Muscle layer of colon (tissue), 2 donors: ENCODE measurements at regions not wholly inside any gene's neighbourhood (a gene's known extent, or its start where the extent isn't known, plus 50 kb on each side); places are given as distances from the start of the nearest gene placed in this dataset.

Experiments used
- H3K27ac ChIP-seq: one replicate; pipeline ENCODE4 v1.7.0; 2013; ENCODE audit warnings: low read depth, mild to moderate bottlenecking, low read length, moderate library complexity
- H3K27me3 ChIP-seq, 2 donors: one replicate each; pipeline ENCODE4 v1.7.0; 2013; ENCODE audit warnings: low read length in 2 of 2, mild to moderate bottlenecking in 2 of 2; ENCODE audit not compliant: insufficient read depth in 2 of 2, control insufficient read depth in 1 of 2
- H3K36me3 ChIP-seq: one replicate; pipeline ENCODE4 v1.7.0; 2013; ENCODE audit warnings: mild to moderate bottlenecking, low read length; ENCODE audit not compliant: insufficient read depth
- H3K4me1 ChIP-seq: one replicate; pipeline ENCODE4 v1.7.0; 2013; ENCODE audit warnings: mild to moderate bottlenecking, low read length; ENCODE audit not compliant: insufficient read depth
- H3K4me3 ChIP-seq, 2 donors: one replicate each; pipeline ENCODE4 v1.7.0; 2013; ENCODE audit warnings: low read length in 2 of 2, low read depth in 1 of 2, mild to moderate bottlenecking in 1 of 2, moderate library complexity in 1 of 2
- H3K9ac ChIP-seq: one replicate; pipeline ENCODE4 v1.7.0; 2013; ENCODE audit warnings: low read length
- H3K9me3 ChIP-seq: one replicate; pipeline ENCODE4 v1.7.0; 2013; ENCODE audit warnings: mild to moderate bottlenecking, low read length
- donor health status: abdominal sarcoma.
- donor health status: Adenocarcinoma of cecum.

- no peak overlapping the region for H3K27ac ChIP-seq
- H3K9ac ChIP-seq: no peak overlapping the region
- H3K9me3 ChIP-seq: no peaks in the 10 kb centered on the region
- H3K36me3 ChIP-seq: no peaks in the 10 kb centered on the region
- no peak overlapping the region for H3K4me3 ChIP-seq
- no peaks in the 10 kb centered on the region for H3K27me3 ChIP-seq
- H3K4me1 ChIP-seq: no peaks in the 10 kb centered on the region
Measured at GRCh38 chr5:27963050-27963783, 924.8 kb upstream of the CDH9 start.

DNA sequence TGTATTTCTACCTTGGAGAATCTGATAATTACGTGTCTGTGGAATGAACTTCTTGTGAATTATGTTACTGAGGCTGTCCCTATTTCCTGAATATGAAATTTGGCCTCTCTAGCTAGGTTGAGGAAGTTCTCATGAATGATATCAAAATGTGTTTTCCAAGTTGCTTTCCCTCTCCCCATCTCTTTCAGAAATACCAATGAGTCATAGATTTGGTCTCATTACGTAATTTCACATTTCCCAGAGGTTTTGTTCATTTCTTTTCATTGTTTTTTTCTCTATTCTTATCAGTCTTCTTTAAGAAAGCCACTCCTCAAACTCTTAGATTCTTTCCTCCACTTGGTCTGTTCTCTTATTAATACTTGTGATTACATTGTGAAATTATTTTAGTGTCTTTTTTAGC, 923.8 kb upstream of the CDH9 start:
- Histone ChIP-seq H3K9ac (no peak overlapping the region), H3K4me1 (no peaks in the 10 kb centered on the region), H3K27me3 (no peaks in the 10 kb centered on the region), H3K4me3 (no peak overlapping the region), H3K36me3 (no peaks in the 10 kb centered on the region), H3K9me3 (no peaks in the 10 kb centered on the region), H3K27ac (no peak overlapping the region)

- no peaks in the 10 kb centered on the region for H3K9me3 ChIP-seq
- H3K9ac ChIP-seq: no peak overlapping the region
- no peak overlapping the region for H3K4me3 ChIP-seq
- H3K27ac ChIP-seq: no peak overlapping the region
- no peaks in the 10 kb centered on the region for H3K36me3 ChIP-seq
- H3K4me1 ChIP-seq: no peaks in the 10 kb centered on the region
- no peaks in the 10 kb centered on the region for H3K27me3 ChIP-seq
Measured at GRCh38 chr5:27947088-27947487, 908.7 kb upstream of the CDH9 start.

DNA sequence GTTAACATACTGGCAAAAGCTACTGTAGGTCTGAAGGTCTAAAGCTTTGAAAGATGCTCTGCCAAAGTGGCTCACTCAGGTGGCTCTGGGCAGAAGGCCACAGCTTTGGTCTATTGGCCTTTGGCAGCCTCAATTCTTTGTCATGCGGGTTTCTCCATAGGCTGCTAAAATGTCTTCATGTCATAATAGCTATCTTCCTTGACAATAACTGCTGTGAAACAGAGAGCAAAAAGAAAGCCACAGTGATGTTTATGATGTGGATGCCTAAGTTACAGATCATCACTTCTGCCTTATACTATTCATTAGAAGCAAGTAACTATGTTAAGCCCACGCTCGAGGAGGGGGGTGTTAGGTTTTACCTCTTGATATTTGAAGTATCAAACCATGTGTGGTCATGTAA, 906.1 kb upstream of the CDH9 start:
- H3K4me1 ChIP-seq: no peaks in the 10 kb centered on the region
- H3K9me3 ChIP-seq: no peaks in the 10 kb centered on the region
- no peaks in the 10 kb centered on the region for H3K36me3 ChIP-seq
- H3K27ac ChIP-seq: no peak overlapping the region
- H3K27me3 ChIP-seq: no peaks in the 10 kb centered on the region
- no peak overlapping the region for H3K9ac ChIP-seq
- no peak overlapping the region for H3K4me3 ChIP-seq

DNA sequence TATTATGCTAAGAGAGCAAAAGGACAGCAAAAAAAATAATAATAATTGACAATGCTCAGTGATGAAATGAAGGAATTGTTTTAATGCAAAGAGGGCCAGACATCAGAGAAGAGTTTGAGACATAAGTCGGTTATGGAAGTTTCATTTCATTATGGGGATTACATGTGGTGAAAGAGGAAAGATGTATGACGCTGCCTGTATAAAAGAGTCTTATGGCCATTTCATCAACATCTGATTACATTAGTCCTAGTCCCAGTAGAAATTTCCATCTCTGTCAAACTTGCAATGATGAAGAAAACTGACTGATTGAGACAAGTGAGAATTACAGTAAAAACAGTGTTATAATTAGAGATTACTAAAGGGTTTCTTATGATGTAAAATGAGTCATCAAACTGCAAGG, 900.6 kb upstream of the CDH9 start:
- Histone ChIP-seq H3K27ac (no peak overlapping the region), H3K4me3 (no peak overlapping the region), H3K9ac (no peak overlapping the region), H3K36me3 (no peaks in the 10 kb centered on the region), H3K9me3 (no peaks in the 10 kb centered on the region), H3K27me3 (no peaks in the 10 kb centered on the region), H3K4me1 (no peaks in the 10 kb centered on the region)

DNA sequence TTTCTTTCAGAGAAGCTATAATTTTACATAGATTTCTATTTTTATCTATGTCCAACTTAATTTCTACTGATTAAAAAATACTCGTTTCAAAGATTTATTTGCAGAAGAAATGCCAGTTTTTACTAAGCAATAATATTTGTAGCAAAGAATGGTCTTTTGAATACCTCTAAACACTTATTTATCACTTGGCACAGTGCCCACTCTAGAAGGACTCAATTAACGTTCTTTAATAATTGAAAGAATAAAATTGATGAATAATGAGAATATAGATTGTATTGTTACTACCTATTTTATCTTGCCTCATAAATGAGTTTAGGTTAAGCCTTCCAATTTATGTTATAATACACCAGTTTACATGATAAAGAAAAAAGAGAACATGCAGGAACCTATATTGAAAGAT, 889.7 kb upstream of the CDH9 start:
- H3K36me3 ChIP-seq: no peaks in the 10 kb centered on the region
- H3K27me3 ChIP-seq: no peaks in the 10 kb centered on the region
- H3K9me3 ChIP-seq: no peaks in the 10 kb centered on the region
- no peak overlapping the region for H3K27ac ChIP-seq
- no peaks in the 10 kb centered on the region for H3K4me1 ChIP-seq
- no peak overlapping the region for H3K4me3 ChIP-seq
- no peak overlapping the region for H3K9ac ChIP-seq

- no peak overlapping the region for H3K4me3 ChIP-seq
- no peaks in the 10 kb centered on the region for H3K27me3 ChIP-seq
- no peak overlapping the region for H3K27ac ChIP-seq
- no peaks in the 10 kb centered on the region for H3K4me1 ChIP-seq
- no peak overlapping the region for H3K9ac ChIP-seq
- no peaks in the 10 kb centered on the region for H3K36me3 ChIP-seq
- no peaks in the 10 kb centered on the region for H3K9me3 ChIP-seq
Measured at GRCh38 chr5:27911216-27911615, 872.8 kb upstream of the CDH9 start.

DNA sequence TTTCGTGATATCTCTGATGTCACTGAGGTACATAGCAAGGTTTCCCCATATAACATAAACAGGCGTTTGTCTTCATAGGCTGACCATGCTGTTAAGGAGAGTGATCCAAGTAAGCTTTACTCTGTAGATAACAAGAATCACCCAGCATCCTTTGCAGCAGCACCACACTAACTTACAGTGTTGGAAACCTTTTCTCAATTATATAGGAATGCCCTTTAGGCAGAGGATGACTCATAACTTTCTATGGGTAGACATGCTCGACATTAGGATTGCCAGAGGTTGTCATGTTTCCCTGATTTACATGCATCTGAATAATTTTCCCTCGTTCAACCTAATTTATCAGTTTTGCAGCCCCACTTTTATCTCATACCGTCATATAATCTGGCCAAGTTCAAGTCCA, 870.0 kb upstream of the CDH9 start:
- Histone ChIP-seq H3K9me3 (no peaks in the 10 kb centered on the region), H3K27me3 (no peaks in the 10 kb centered on the region), H3K27ac (no peak overlapping the region), H3K4me3 (no peak overlapping the region), H3K9ac (no peak overlapping the region), H3K36me3 (no peaks in the 10 kb centered on the region), H3K4me1 (no peaks in the 10 kb centered on the region)

- Histone ChIP-seq H3K4me3 (no peak overlapping the region), H3K4me1 (no peaks in the 10 kb centered on the region), H3K9ac (no peak overlapping the region), H3K9me3 (no peaks in the 10 kb centered on the region), H3K36me3 (no peaks in the 10 kb centered on the region), H3K27ac (no peak overlapping the region), H3K27me3 (no peaks in the 10 kb centered on the region)
Measured at GRCh38 chr5:27906931-27907601, 868.7 kb upstream of the CDH9 start.

- Histone ChIP-seq H3K27ac (no peak overlapping the region), H3K4me1 (no peaks in the 10 kb centered on the region), H3K9me3 (no peaks in the 10 kb centered on the region), H3K4me3 (no peak overlapping the region), H3K9ac (no peak overlapping the region), H3K27me3 (no peaks in the 10 kb centered on the region), H3K36me3 (no peaks in the 10 kb centered on the region)
Measured at GRCh38 chr5:27906481-27906880, 868.1 kb upstream of the CDH9 start.

DNA sequence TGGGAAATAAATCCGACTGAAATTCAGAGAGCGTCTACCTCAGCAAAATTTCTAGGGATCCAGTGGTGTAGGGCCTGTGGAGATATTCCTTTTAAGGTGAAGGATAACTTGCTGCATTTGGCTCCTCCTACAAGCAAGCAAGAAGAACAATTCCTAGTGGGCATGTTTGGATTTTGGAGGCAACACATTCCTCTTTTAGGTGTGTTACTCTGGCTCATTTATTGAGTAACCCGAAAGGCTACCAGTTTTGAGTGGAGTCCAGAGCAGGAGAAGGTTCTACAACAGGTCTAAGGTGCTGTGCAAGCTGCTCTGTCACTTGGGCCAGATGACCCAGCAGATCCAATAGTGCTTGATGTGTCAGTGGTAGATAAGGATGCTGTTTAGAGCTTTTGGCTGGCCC, 862.4 kb upstream of the CDH9 start:
- H3K4me3 ChIP-seq: no peak overlapping the region
- no peaks in the 10 kb centered on the region for H3K4me1 ChIP-seq
- no peak overlapping the region for H3K9ac ChIP-seq
- no peaks in the 10 kb centered on the region for H3K36me3 ChIP-seq
- no peaks in the 10 kb centered on the region for H3K27me3 ChIP-seq
- H3K27ac ChIP-seq: no peak overlapping the region
- no peaks in the 10 kb centered on the region for H3K9me3 ChIP-seq

GRCh38 chr5:27876071-27876470, 837.7 kb upstream of the CDH9 start:
- Histone ChIP-seq H3K27me3 (no peaks in the 10 kb centered on the region), H3K9ac (no peak overlapping the region), H3K27ac (no peak overlapping the region), H3K9me3 (no peaks in the 10 kb centered on the region), H3K4me3 (no peak overlapping the region), H3K4me1 (no peaks in the 10 kb centered on the region), H3K36me3 (no peaks in the 10 kb centered on the region)
